ENCODE measurements at regions not wholly inside any gene's neighbourhood (a gene's known extent, or its start where the extent isn't known, plus 50 kb on each side); places are given as distances from the start of the nearest gene placed in this dataset.
A peak's percentile ranks its signal among the peaks of the same experiment; 100 is the strongest.

- no peak overlapping the region for H3K4me3 ChIP-seq (ENCODE audit: low read length in 2 of 2)
- H2AK5ac ChIP-seq (ENCODE audit: low read depth, low read length), result no peak overlapping the region
- no peak overlapping the region for H2BK15ac ChIP-seq (ENCODE audit: low read length)
- no peak overlapping the region for H3K18ac ChIP-seq (ENCODE audit: low read length)
- no peak overlapping the region for H2BK5ac ChIP-seq (ENCODE audit: low read length)
- no peak overlapping the region for H3K27ac ChIP-seq (replicated peaks; ENCODE audit: low read length)
- H2AFZ ChIP-seq (ENCODE audit: low read length), result no peak overlapping the region
- no peak overlapping the region for H3K4me2 ChIP-seq (ENCODE audit: insufficient read depth, low read length, poor library complexity, severe bottlenecking)
- H3K23ac ChIP-seq (ENCODE audit: low read depth, low read length, poor library complexity), result no peak overlapping the region
- H3K9ac ChIP-seq (ENCODE audit: low read depth, low read length, poor library complexity), result no peak overlapping the region
- H3K27me3 ChIP-seq (ENCODE audit: control insufficient read depth in 3 of 3, insufficient read depth in 3 of 3, low read depth in 1 of 3, low read length in 3 of 3), result no peaks in the 10 kb centered on the region
- no peak overlapping the region for H2BK120ac ChIP-seq (ENCODE audit: low read depth, low read length)
- H4K91ac ChIP-seq (ENCODE audit: low read depth, low read length, poor library complexity), result no peak overlapping the region
- no peaks in the 10 kb centered on the region for H3K36me3 ChIP-seq (replicated peaks in 1 of 2; ENCODE audit: control insufficient read depth in 2 of 2, insufficient read depth in 2 of 2, low read length in 2 of 2)
- no peaks in the 10 kb centered on the region for H3K9me3 ChIP-seq (replicated peaks in 1 of 2; ENCODE audit: control insufficient read depth in 2 of 2, insufficient read depth in 1 of 2, low read depth in 1 of 2, low read length in 2 of 2)
- no peak for DNase-seq (ENCODE audit: low spot score)
- H2BK12ac ChIP-seq (ENCODE audit: low read length), result no peak overlapping the region
- no peak overlapping the region for H4K8ac ChIP-seq (ENCODE audit: low read depth, low read length)
- no peak overlapping the region for H3K4ac ChIP-seq (ENCODE audit: low read length)
- no peak overlapping the region for H3K14ac ChIP-seq (ENCODE audit: low read length)
- H3K79me1 ChIP-seq (ENCODE audit: low read depth, low read length), result no peaks in the 10 kb centered on the region
- peaks cover 0 to 5% of the 10 kb centered on the region in 2 donors for H3K4me1 ChIP-seq (ENCODE audit: control insufficient read depth in 2 of 2, insufficient read depth in 1 of 2, low read depth in 1 of 2, low read length in 2 of 2)
- WGBS, 2 donors (ENCODE audit: extremely low coverage in 2 of 2, insufficient read length in 2 of 2, insufficient replicate concordance in 1 of 2), result no CpG with 5 or more reads among the region's 1 CpG
Observed at GRCh38 chr11:104538313-104538712, 359.9 kb downstream of the CASP12 start.

GRCh38 chr11:104534278-104534677, 364.0 kb downstream of the CASP12 start:
- WGBS, 2 donors (ENCODE audit: extremely low coverage in 2 of 2, insufficient read length in 2 of 2, insufficient replicate concordance in 1 of 2), result no CpG with 5 or more reads among the region's 2 CpGs
- no peak for DNase-seq (ENCODE audit: low spot score)
- H3K27ac ChIP-seq (replicated peaks; ENCODE audit: low read length), result no peak overlapping the region
- no peak overlapping the region for H3K4ac ChIP-seq (ENCODE audit: low read length)
- no peak overlapping the region for H4K91ac ChIP-seq (ENCODE audit: low read depth, low read length, poor library complexity)
- peak overlapping the region; percentile 87 for H2AFZ ChIP-seq (ENCODE audit: low read length)
- H3K9ac ChIP-seq (ENCODE audit: low read depth, low read length, poor library complexity), result no peak overlapping the region
- H3K36me3 ChIP-seq (replicated peaks in 1 of 2; ENCODE audit: control insufficient read depth in 2 of 2, insufficient read depth in 2 of 2, low read length in 2 of 2), result no peaks in the 10 kb centered on the region
- H2BK5ac ChIP-seq (ENCODE audit: low read length), result no peak overlapping the region
- H3K4me2 ChIP-seq (ENCODE audit: insufficient read depth, low read length, poor library complexity, severe bottlenecking), result no peak overlapping the region
- H2AK5ac ChIP-seq (ENCODE audit: low read depth, low read length), result no peak overlapping the region
- no peak overlapping the region for H2BK12ac ChIP-seq (ENCODE audit: low read length)
- H3K18ac ChIP-seq (ENCODE audit: low read length), result no peak overlapping the region
- H3K4me1 ChIP-seq (ENCODE audit: control insufficient read depth in 2 of 2, insufficient read depth in 1 of 2, low read depth in 1 of 2, low read length in 2 of 2), result peaks cover 0 to 5% of the 10 kb centered on the region in 2 donors
- H2BK15ac ChIP-seq (ENCODE audit: low read length), result no peak overlapping the region
- H3K27me3 ChIP-seq (ENCODE audit: control insufficient read depth in 3 of 3, insufficient read depth in 3 of 3, low read depth in 1 of 3, low read length in 3 of 3), result no peaks in the 10 kb centered on the region
- H2BK120ac ChIP-seq (ENCODE audit: low read depth, low read length), result no peak overlapping the region
- H3K4me3 ChIP-seq (ENCODE audit: low read length in 2 of 2), result no peak overlapping the region
- no peak overlapping the region for H3K23ac ChIP-seq (ENCODE audit: low read depth, low read length, poor library complexity)
- no peaks in the 10 kb centered on the region for H3K79me1 ChIP-seq (ENCODE audit: low read depth, low read length)
- H3K14ac ChIP-seq (ENCODE audit: low read length), result no peak overlapping the region
- no peaks in the 10 kb centered on the region for H3K9me3 ChIP-seq (replicated peaks in 1 of 2; ENCODE audit: control insufficient read depth in 2 of 2, insufficient read depth in 1 of 2, low read depth in 1 of 2, low read length in 2 of 2)
- H4K8ac ChIP-seq (ENCODE audit: low read depth, low read length), result no peak overlapping the region

GRCh38 chr11:104531894-104532293, 366.4 kb downstream of the CASP12 start:
- WGBS, 2 donors (ENCODE audit: extremely low coverage in 2 of 2, insufficient read length in 2 of 2, insufficient replicate concordance in 1 of 2), result no CpG with 5 or more reads among the region's 3 CpGs
- H3K27me3 ChIP-seq (ENCODE audit: control insufficient read depth in 3 of 3, insufficient read depth in 3 of 3, low read depth in 1 of 3, low read length in 3 of 3), result no peaks in the 10 kb centered on the region
- no peak overlapping the region for H2BK15ac ChIP-seq (ENCODE audit: low read length)
- H4K8ac ChIP-seq (ENCODE audit: low read depth, low read length), result no peak overlapping the region
- H3K4me3 ChIP-seq (ENCODE audit: low read length in 2 of 2), result no peak overlapping the region
- H2AK5ac ChIP-seq (ENCODE audit: low read depth, low read length), result no peak overlapping the region
- no peak overlapping the region for H2BK5ac ChIP-seq (ENCODE audit: low read length)
- H3K4ac ChIP-seq (ENCODE audit: low read length), result no peak overlapping the region
- no peak for DNase-seq (ENCODE audit: low spot score)
- peaks cover 0 to 5% of the 10 kb centered on the region in 2 donors for H3K4me1 ChIP-seq (ENCODE audit: control insufficient read depth in 2 of 2, insufficient read depth in 1 of 2, low read depth in 1 of 2, low read length in 2 of 2)
- H2AFZ ChIP-seq (ENCODE audit: low read length), result no peak overlapping the region
- H3K14ac ChIP-seq (ENCODE audit: low read length), result no peak overlapping the region
- no peak overlapping the region for H3K23ac ChIP-seq (ENCODE audit: low read depth, low read length, poor library complexity)
- no peaks in the 10 kb centered on the region for H3K36me3 ChIP-seq (replicated peaks in 1 of 2; ENCODE audit: control insufficient read depth in 2 of 2, insufficient read depth in 2 of 2, low read length in 2 of 2)
- H3K18ac ChIP-seq (ENCODE audit: low read length), result no peak overlapping the region
- no peak overlapping the region for H3K4me2 ChIP-seq (ENCODE audit: insufficient read depth, low read length, poor library complexity, severe bottlenecking)
- no peaks in the 10 kb centered on the region for H3K79me1 ChIP-seq (ENCODE audit: low read depth, low read length)
- no peak overlapping the region for H3K27ac ChIP-seq (replicated peaks; ENCODE audit: low read length)
- H2BK12ac ChIP-seq (ENCODE audit: low read length), result no peak overlapping the region
- H3K9me3 ChIP-seq (replicated peaks in 1 of 2; ENCODE audit: control insufficient read depth in 2 of 2, insufficient read depth in 1 of 2, low read depth in 1 of 2, low read length in 2 of 2), result no peaks in the 10 kb centered on the region
- no peak overlapping the region for H2BK120ac ChIP-seq (ENCODE audit: low read depth, low read length)
- no peak overlapping the region for H3K9ac ChIP-seq (ENCODE audit: low read depth, low read length, poor library complexity)
- no peak overlapping the region for H4K91ac ChIP-seq (ENCODE audit: low read depth, low read length, poor library complexity)

- Histone ChIP-seq H3K23ac (ENCODE audit: low read depth, low read length, poor library complexity) (no peak overlapping the region), H3K4me1 (ENCODE audit: control insufficient read depth in 2 of 2, insufficient read depth in 1 of 2, low read depth in 1 of 2, low read length in 2 of 2) (peaks cover 0 to 5% of the 10 kb centered on the region in 2 donors), H3K18ac (ENCODE audit: low read length) (no peak overlapping the region), H2BK15ac (ENCODE audit: low read length) (no peak overlapping the region), H4K8ac (ENCODE audit: low read depth, low read length) (no peak overlapping the region), H3K36me3 (replicated peaks in 1 of 2; ENCODE audit: control insufficient read depth in 2 of 2, insufficient read depth in 2 of 2, low read length in 2 of 2) (no peaks in the 10 kb centered on the region), H2AFZ (ENCODE audit: low read length) (no peak overlapping the region), H3K9ac (ENCODE audit: low read depth, low read length, poor library complexity) (no peak overlapping the region), H3K4me3 (ENCODE audit: low read length in 2 of 2) (no peak overlapping the region), H2BK12ac (ENCODE audit: low read length) (no peak overlapping the region), H3K9me3 (replicated peaks in 1 of 2; ENCODE audit: control insufficient read depth in 2 of 2, insufficient read depth in 1 of 2, low read depth in 1 of 2, low read length in 2 of 2) (no peaks in the 10 kb centered on the region), H3K4ac (ENCODE audit: low read length) (no peak overlapping the region), H3K27me3 (ENCODE audit: control insufficient read depth in 3 of 3, insufficient read depth in 3 of 3, low read depth in 1 of 3, low read length in 3 of 3) (no peaks in the 10 kb centered on the region), H3K79me1 (ENCODE audit: low read depth, low read length) (no peaks in the 10 kb centered on the region), H3K4me2 (ENCODE audit: insufficient read depth, low read length, poor library complexity, severe bottlenecking) (no peak overlapping the region), H2BK120ac (ENCODE audit: low read depth, low read length) (no peak overlapping the region), H3K14ac (ENCODE audit: low read length) (no peak overlapping the region), H3K27ac (replicated peaks; ENCODE audit: low read length) (no peak overlapping the region), H4K91ac (ENCODE audit: low read depth, low read length, poor library complexity) (no peak overlapping the region), H2BK5ac (ENCODE audit: low read length) (no peak overlapping the region), H2AK5ac (ENCODE audit: low read depth, low read length) (no peak overlapping the region)
- WGBS, 2 donors (ENCODE audit: extremely low coverage in 2 of 2, insufficient read length in 2 of 2, insufficient replicate concordance in 1 of 2), result no CpG with 5 or more reads among the region's 2 CpGs
- DNase-seq (ENCODE audit: low spot score), result no peak
Observed at GRCh38 chr11:104531075-104531474, 367.1 kb upstream of the PDGFD start.

Measured in neuronal stem cell (in vitro differentiated cells).